NB4 (cell line): ENCODE measurements at regions not wholly inside any gene's neighbourhood (a gene's known extent, or its start where the extent isn't known, plus 50 kb on each side); places are given as distances from the start of the nearest gene placed in this dataset.

ENCODE experiments used
- MYC ChIP-seq: IDR thresholded peaks from 2 replicates; pipeline ENCODE4 v1.6.1; 2011; ENCODE audit warnings: low read depth, low read length
- POLR2A ChIP-seq: IDR thresholded peaks from 2 replicates; pipeline ENCODE4 v1.6.1; 2011; ENCODE audit warnings: mild to moderate bottlenecking; ENCODE audit not compliant: insufficient read length; ENCODE audit errors: extremely low read depth
- TF ChIP-seq, protein P1 (sequence below): IDR thresholded peaks from one replicate; pipeline ENCODE4 v1.5.1; 2012; ENCODE audit warnings: low read depth, low read length

- TF ChIP-seq, protein P1, sequence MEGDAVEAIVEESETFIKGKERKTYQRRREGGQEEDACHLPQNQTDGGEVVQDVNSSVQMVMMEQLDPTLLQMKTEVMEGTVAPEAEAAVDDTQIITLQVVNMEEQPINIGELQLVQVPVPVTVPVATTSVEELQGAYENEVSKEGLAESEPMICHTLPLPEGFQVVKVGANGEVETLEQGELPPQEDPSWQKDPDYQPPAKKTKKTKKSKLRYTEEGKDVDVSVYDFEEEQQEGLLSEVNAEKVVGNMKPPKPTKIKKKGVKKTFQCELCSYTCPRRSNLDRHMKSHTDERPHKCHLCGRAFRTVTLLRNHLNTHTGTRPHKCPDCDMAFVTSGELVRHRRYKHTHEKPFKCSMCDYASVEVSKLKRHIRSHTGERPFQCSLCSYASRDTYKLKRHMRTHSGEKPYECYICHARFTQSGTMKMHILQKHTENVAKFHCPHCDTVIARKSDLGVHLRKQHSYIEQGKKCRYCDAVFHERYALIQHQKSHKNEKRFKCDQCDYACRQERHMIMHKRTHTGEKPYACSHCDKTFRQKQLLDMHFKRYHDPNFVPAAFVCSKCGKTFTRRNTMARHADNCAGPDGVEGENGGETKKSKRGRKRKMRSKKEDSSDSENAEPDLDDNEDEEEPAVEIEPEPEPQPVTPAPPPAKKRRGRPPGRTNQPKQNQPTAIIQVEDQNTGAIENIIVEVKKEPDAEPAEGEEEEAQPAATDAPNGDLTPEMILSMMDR = no peak
- TF ChIP-seq POLR2A = no peak
- no peak for TF ChIP-seq MYC
Measured at GRCh38 chr3:148591525-148591924, 106.2 kb upstream of the AGTR1 start.
